ELR (cell line): ENCODE measurements at regions not wholly inside any gene's neighbourhood (a gene's known extent, or its start where the extent isn't known, plus 50 kb on each side); places are given as distances from the start of the nearest gene placed in this dataset.
"Not testable (repeated sequence)": the region's sequence is repeated elsewhere in the genome, so short reads cannot be mapped to it uniquely, and the experiment has no call there.

Experiments used
- DNase-seq: peaks from one replicate; pipeline ENCODE4 v3.0.0-alpha.2; 2015; ENCODE audit warnings: low read depth

GRCh38 chr1:47661040-47661439 lies 223.2 kb downstream of the FOXD2 start:
- DNase-seq: no peak

- DNase-seq: no peak
Observed at GRCh38 chr1:47662068-47662467, 224.2 kb downstream of the FOXD2 start.

GRCh38 chr1:47663286-47663685 lies 225.4 kb downstream of the FOXD2 start:
- no peak for DNase-seq

GRCh38 chr1:47664356-47664755 lies 226.5 kb downstream of the FOXD2 start:
- no peak for DNase-seq

GRCh38 chr1:47664896-47665295 lies 227.1 kb downstream of the FOXD2 start:
- DNase-seq: not testable (repeated sequence)

GRCh38 chr1:47669081-47669585 lies 231.3 kb downstream of the FOXD2 start:
- no peak for DNase-seq

- DNase-seq: no peak
Observed at GRCh38 chr1:47672622-47673021, 234.8 kb downstream of the FOXD2 start.

- DNase-seq: no peak
Observed at GRCh38 chr1:47674189-47674588, 236.3 kb downstream of the FOXD2 start.

- no peak for DNase-seq
Observed at GRCh38 chr1:47675047-47675675, 237.3 kb downstream of the FOXD2 start.

- no peak for DNase-seq
Observed at GRCh38 chr1:47675721-47676120, 237.9 kb downstream of the FOXD2 start.

GRCh38 chr1:47676311-47677054 lies 238.6 kb downstream of the FOXD2 start:
- no peak for DNase-seq

GRCh38 chr1:47677241-47677940 lies 239.5 kb downstream of the FOXD2 start:
- no peak for DNase-seq

GRCh38 chr1:47678464-47678980 lies 240.7 kb downstream of the FOXD2 start:
- no peak for DNase-seq

- DNase-seq: no peak
Observed at GRCh38 chr1:47679301-47679791, 241.5 kb downstream of the FOXD2 start.

- DNase-seq: no peak
Observed at GRCh38 chr1:47679826-47680225, 242.0 kb downstream of the FOXD2 start.

GRCh38 chr1:47680815-47681475 lies 243.1 kb downstream of the FOXD2 start:
- DNase-seq: no peak

GRCh38 chr1:47681735-47682134 lies 243.9 kb downstream of the FOXD2 start:
- DNase-seq: no peak

GRCh38 chr1:47682198-47682597 lies 244.4 kb downstream of the FOXD2 start:
- no peak for DNase-seq

GRCh38 chr1:47682786-47683350 lies 245.0 kb downstream of the FOXD2 start:
- no peak for DNase-seq

- no peak for DNase-seq
Observed at GRCh38 chr1:47683401-47683800, 245.6 kb downstream of the FOXD2 start.

- DNase-seq: no peak
Observed at GRCh38 chr1:47684518-47684917, 246.7 kb downstream of the FOXD2 start.
